K562 (cell line): ENCODE measurements at regions not wholly inside any gene's neighbourhood (a gene's known extent, or its start where the extent isn't known, plus 50 kb on each side); places are given as distances from the start of the nearest gene placed in this dataset.
"Not testable (repeated sequence)": the region's sequence is repeated elsewhere in the genome, so short reads cannot be mapped to it uniquely, and the experiment has no call there.

Experiments used
- ATAC-seq: fragments of 200-7000 bp; cut with Tn5 transposase; 3 replicates; pipeline ENCODE4 v1.9.1; 2020; ENCODE audit warnings: moderate library complexity
- BruUV-seq: library from RNA; stranded (reverse); fragments of 400-500 nt; replicated peaks from 2 replicates; lab custom pipeline; 2021; lab: Mats Ljungman, UMichigan
- CTCF ChIA-PET: fragments of 300-600 bp; formaldehyde crosslinking; extraction: SDS; loops from one replicate; lab custom pipeline; 2021; ENCODE audit warnings: low intra/inter-chr PET ratio; lab: Yijun Ruan, JAX
- POLR2A ChIA-PET: fragments of 300-600, 350-650 bp; sonication (Branson Sonifier 250); formaldehyde crosslinking; extraction: SDS; loops from one replicate; lab custom pipeline; 2021; ENCODE audit warnings: antibody characterized with exemption, inconsistent platforms; lab: Yijun Ruan, JAX
- DNase-seq, 4 experiments: peaks; one replicate each; pipeline versions ENCODE4 v3.0.0 to v3.0.0-alpha.2; 2011 to 2018; ENCODE audit warnings: low spot score in 3 of 4, mixed read lengths in 3 of 4; ENCODE audit errors: extremely low read depth in 1 of 4
- FAIRE-seq: peaks from 2 replicates; lab custom pipeline; 2011; peaks lifted over from hg19 to GRCh38; lab: Jason Lieb, UNC
- H2AFZ ChIP-seq: 2 replicates; pipeline ENCODE4 v1.6.0; 2011; ENCODE audit warnings: low read depth, low read length, control low read depth, inconsistent platforms
- H3K27ac ChIP-seq: fragments of 200-600 bp; 3 replicates; pipeline ENCODE4 v1.8.0; 2011; ENCODE audit warnings: low read depth, mild to moderate bottlenecking, control low read depth, inconsistent platforms, low read length, moderate library complexity, mixed read lengths; ENCODE audit errors: extremely low read depth
- H3K27me3 ChIP-seq, 2 experiments: fragments of 300-600 bp in 1 of 2; 2 replicates in 1 of 2; 3 replicates in 1 of 2; pipeline versions ENCODE4 v1.6.0 to v1.8.0; 2011; ENCODE audit warnings: inconsistent platforms in 2 of 2, low read length in 2 of 2, mild to moderate bottlenecking in 1 of 2, mixed read lengths in 1 of 2, moderate library complexity in 1 of 2; ENCODE audit not compliant: control insufficient read depth in 2 of 2, insufficient read depth in 2 of 2
- H3K36me3 ChIP-seq: fragments of 300-600 bp; 3 replicates; pipeline ENCODE4 v1.8.0; 2011; ENCODE audit warnings: mild to moderate bottlenecking, low read length, inconsistent platforms; ENCODE audit not compliant: control insufficient read depth, insufficient read depth
- H3K4me1 ChIP-seq, 2 experiments: fragments of 200-600 bp in 1 of 2; replicated peaks in 1 of 2; 2 replicates in 1 of 2; 3 replicates in 1 of 2; pipeline versions ENCODE4 v1.5.1 to v1.8.0; 2011; ENCODE audit warnings: inconsistent platforms in 2 of 2, low read length in 2 of 2, mild to moderate bottlenecking in 1 of 2, mixed read lengths in 1 of 2, moderate library complexity in 1 of 2; ENCODE audit not compliant: control insufficient read depth in 2 of 2, insufficient read depth in 2 of 2
- H3K4me2 ChIP-seq: 2 replicates; pipeline ENCODE4 v1.6.1; 2011; ENCODE audit warnings: low read length, control low read depth, inconsistent platforms, mixed read lengths; ENCODE audit not compliant: insufficient read depth
- H3K4me3 ChIP-seq: fragments of 200-600 bp; sonication (generic), shearing (Covaris generic); 2 replicates; pipeline ENCODE4 v1.5.1; 2016; ENCODE audit warnings: control low read depth, inconsistent platforms
- H3K79me2 ChIP-seq: fragments of 200-600 bp; 3 replicates; pipeline ENCODE4 v1.8.0; 2011; ENCODE audit warnings: low read length, inconsistent platforms; ENCODE audit not compliant: control insufficient read depth, insufficient read depth
- H3K9ac ChIP-seq, 2 experiments: 2 replicates each; pipeline versions ENCODE4 v1.6.0 to v1.6.1; 2011; ENCODE audit warnings: low read depth in 2 of 2, low read length in 2 of 2, control low read depth in 1 of 2, inconsistent platforms in 1 of 2, mild to moderate bottlenecking in 1 of 2, mixed read lengths in 1 of 2; ENCODE audit not compliant: insufficient read depth in 1 of 2
- H3K9me1 ChIP-seq: one replicate; pipeline ENCODE4 v1.6.0; 2011; ENCODE audit warnings: inconsistent platforms, mild to moderate bottlenecking, low read length, moderate library complexity; ENCODE audit not compliant: control insufficient read depth, insufficient read depth
- H3K9me3 ChIP-seq: replicated peaks from 2 replicates; pipeline ENCODE4 v1.5.1; 2011; ENCODE audit warnings: low read depth, low read length, inconsistent platforms; ENCODE audit not compliant: control insufficient read depth, insufficient read depth
- H4K20me1 ChIP-seq: replicated peaks from 2 replicates; pipeline ENCODE4 v1.6.1; 2011; ENCODE audit warnings: low read length, inconsistent platforms, mixed read lengths; ENCODE audit not compliant: control insufficient read depth, insufficient read depth
- CTCF ChIP-seq, 3 experiments: IDR thresholded peaks in 2 of 3; conservative IDR thresholded peaks in 1 of 3; 2 replicates each; pipeline ENCODE4 v1.5.1; 2011 to 2012; ENCODE audit warnings: low read length in 3 of 3, mild to moderate bottlenecking in 3 of 3, control low read depth in 2 of 3, improper control_type of control experiment in 1 of 3, inconsistent platforms in 1 of 3, low read depth in 1 of 3, mixed read lengths in 1 of 3, moderate library complexity in 1 of 3; ENCODE audit not compliant: insufficient read depth in 2 of 3
- IRF9 ChIP-seq: fragments of 450-650 bp; IDR thresholded peaks from 2 replicates; pipeline ENCODE4 v1.6.1; 2016; ENCODE audit warnings: missing biosample characterization, missing genetic modification characterization
- RAD21 ChIP-seq, 2 experiments: fragments of 250-450 bp in 1 of 2; fragments of 450-650 bp in 1 of 2; sonication (Bioruptor Pico) in 1 of 2; formaldehyde crosslinking in 1 of 2; IDR thresholded peaks in 1 of 2; conservative IDR thresholded peaks in 1 of 2; 2 replicates each; pipeline versions ENCODE4 v1.4.0 to v1.8.0; 2020 to 2022; ENCODE audit warnings: mild to moderate bottlenecking in 2 of 2, moderate library complexity in 1 of 2
- XRCC4 ChIP-seq: IDR thresholded peaks from one replicate; pipeline ENCODE4 v1.6.1; 2011; ENCODE audit not compliant: insufficient read depth, insufficient read length; ENCODE audit errors: extremely low read depth
- WGBS: fragments of 100-300 bp; shearing (Covaris generic); methylation state at CpG from one replicate; pipeline ENCODE4 v1.1.6; 2016; ENCODE audit warnings: low coverage, mixed read lengths; ENCODE audit not compliant: insufficient coverage; ENCODE audit errors: missing lambda C conversion rate; 5-methylcytosine and 5-hydroxymethylcytosine counted together
- in situ Hi-C: fragments of 300-500 bp; cut with MboI; formaldehyde crosslinking; loops from 4 replicates; pipeline ENCODE4 v1.15.0; 2018; ENCODE audit warnings: inconsistent platforms, mixed read lengths
- intact Hi-C: fragments of 100-400 bp; cut with micrococcal nuclease; formaldehyde crosslinking; loops from 2 replicates; pipeline ENCODE4 v1.14.2; 2022

DNA sequence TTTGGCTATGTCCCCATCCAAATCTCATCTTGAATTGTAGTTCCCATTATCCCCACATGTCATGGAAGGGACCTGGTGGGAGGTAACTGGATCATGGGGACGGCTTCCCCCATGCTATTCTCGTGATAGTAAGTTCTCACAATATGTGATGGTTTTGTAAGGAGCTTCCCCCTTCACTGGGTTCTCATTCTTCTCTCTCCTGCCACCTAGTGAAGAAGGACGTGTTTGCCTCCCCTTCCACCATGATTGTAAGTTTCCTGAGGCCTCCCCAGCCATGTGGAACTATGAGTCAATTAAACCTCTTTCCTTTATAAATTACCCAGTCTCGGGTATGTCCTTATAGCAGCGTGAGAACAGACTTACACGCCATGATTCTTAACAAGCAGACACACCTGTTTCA lies 165.6 kb downstream of the XPNPEP1 start:
- DNase-seq (peak in 1 of 4 experiments; percentile 4), ATAC-seq (0 out of 3 replicates have a peak, but pooled peaks have one; percentile 41)
- H3K4me2 ChIP-seq, H3K9me1 ChIP-seq, H3K9ac ChIP-seq, H3K27me3 ChIP-seq, intact Hi-C loops, H3K79me2 ChIP-seq, H3K4me3 ChIP-seq, in situ Hi-C loops, H3K9me3 ChIP-seq, POLR2A ChIA-PET, H3K4me1 ChIP-seq, H3K36me3 ChIP-seq, H2AFZ ChIP-seq, BruUV-seq, H4K20me1 ChIP-seq, CTCF ChIA-PET, H3K27ac ChIP-seq, FAIRE-seq: not testable (repeated sequence)
- TF ChIP-seq CTCF (IDR thresholded peaks at IDR 0.05 in 2 of 3, conservative IDR thresholded peaks at IDR 0.05 in 1 of 3; ENCODE audit: insufficient read depth in 2 of 3, low read depth in 1 of 3, low read length in 3 of 3) (0 out of 6 replicates have a peak, but pooled peaks of 1 of the 3 experiments have one; percentile 10), RAD21 (CRISPR knock-in tag; conservative IDR thresholded peaks at IDR 0.05 in 1 of 2, IDR thresholded peaks at IDR 0.05 in 1 of 2) (peak in 1 of 2 experiments; percentile 25; a peak in 2 of 4 replicates)
- WGBS, result 0% methylated on average over 6 of the region's 6 CpGs

DNA sequence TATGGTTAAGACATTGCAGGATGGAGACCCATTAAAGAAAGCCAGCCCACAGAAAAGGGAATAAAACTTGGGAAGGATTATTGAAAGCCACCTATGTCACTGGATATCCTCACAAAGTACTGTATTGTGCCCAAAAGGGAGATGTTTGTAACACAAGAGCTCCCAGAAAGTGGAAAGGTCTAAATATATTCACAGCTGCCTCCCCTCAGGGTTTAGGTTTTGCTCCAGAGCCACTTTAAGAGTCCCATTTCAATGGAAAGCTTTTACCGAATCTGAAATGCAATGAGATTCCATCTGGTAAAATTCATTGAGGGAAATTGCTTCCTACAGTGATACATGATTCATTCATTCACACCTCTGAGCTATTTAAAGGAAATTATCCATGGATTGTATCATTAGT lies 176.4 kb downstream of the XPNPEP1 start:
- Histone ChIP-seq H3K79me2 (no peaks in the 10 kb centered on the region), H3K9me1 (no peaks in the 10 kb centered on the region), H4K20me1 (no peaks in the 10 kb centered on the region), H3K27ac (no peak overlapping the region), H3K4me1 (no peaks in the 10 kb centered on the region), H3K36me3 (no peaks in the 10 kb centered on the region), H3K9me3 (no peaks in the 10 kb centered on the region), H3K9ac (no peak overlapping the region), H3K4me3 (no peak overlapping the region), H2AFZ (no peak overlapping the region), H3K27me3 (no peaks in the 10 kb centered on the region), H3K4me2 (no peak overlapping the region)
- FAIRE-seq (no peak), DNase-seq (no peak), ATAC-seq (no peak)
- in situ Hi-C loops, result no loop called here
- CTCF ChIA-PET, result no interaction called here
- no TSS peak for BruUV-seq
- intact Hi-C loops, result no loop called here
- POLR2A ChIA-PET, result no interaction called here
- WGBS, result 0% methylated on average over 1 of the region's 1 CpG
- no peak for TF ChIP-seq XRCC4
- no peak for TF ChIP-seq IRF9 (tag)
